ENCODE measurements at regions not wholly inside any gene's neighbourhood (a gene's known extent, or its start where the extent isn't known, plus 50 kb on each side); places are given as distances from the start of the nearest gene placed in this dataset.
A peak's percentile ranks its signal among the peaks of the same experiment; 100 is the strongest.

DNA sequence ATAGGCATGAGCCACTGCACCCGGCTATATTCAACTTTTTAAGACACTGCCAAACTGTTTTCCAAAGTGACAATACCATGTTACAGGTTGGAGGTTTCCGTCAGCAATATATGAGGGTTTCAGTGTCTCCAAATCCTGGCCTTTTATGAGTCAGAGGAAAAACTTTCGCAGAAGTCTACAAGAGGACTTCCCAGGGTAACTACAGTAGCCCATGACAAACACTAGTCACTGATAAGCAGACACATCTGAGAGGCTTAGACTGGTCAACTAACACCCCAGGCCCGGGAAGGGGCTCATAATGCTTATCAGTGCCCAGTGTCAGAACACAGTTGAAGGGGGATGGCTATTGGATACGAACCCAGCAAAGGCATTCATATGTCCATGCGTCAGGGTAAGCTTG lies 85.4 kb downstream of the SOX4 start:
- Histone ChIP-seq H3K9ac (no peak overlapping the region), H3K36me3 (replicated peaks in 1 of 2; ENCODE audit: control insufficient read depth in 1 of 2, insufficient read depth in 2 of 2, low read length in 1 of 2) (no peaks in the 10 kb centered on the region), H2AFZ (ENCODE audit: low read depth) (no peak overlapping the region), H3K79me2 (ENCODE audit: insufficient read depth) (peaks cover 77% of the 10 kb centered on the region), H3K9me3 (no peaks in the 10 kb centered on the region), H3K27ac (ENCODE audit: low read depth in 2 of 2, low read length in 1 of 2) (peak overlapping the region in 1 of 2 experiments; percentile 87; a peak in 2 of 4 replicates), H3K9me2 (no peaks in the 10 kb centered on the region), H3K4me3 (ENCODE audit: low read depth in 2 of 2, low read length in 1 of 2) (no peak overlapping the region), H4K20me1 (ENCODE audit: insufficient read depth) (peaks cover 4% of the 10 kb centered on the region; the same call in 1 of the 2 replicates), H3K4me2 (no peak overlapping the region), H3K27me3 (ENCODE audit: insufficient read depth) (no peaks in the 10 kb centered on the region), H3F3A (replicated peaks; ENCODE audit: insufficient read depth) (peaks cover 18% of the 10 kb centered on the region), H3K4me1 (ENCODE audit: control insufficient read depth in 1 of 2, insufficient read depth in 2 of 2, low read depth in 1 of 2, low read length in 1 of 2) (peaks cover 0 to 15% of the 10 kb centered on the region in 2 experiments; a peak in 1 of 4 replicates)
- TF ChIP-seq YY1 (IDR thresholded peaks at IDR 0.05; ENCODE audit: low read depth), result no peak
- TF ChIP-seq, protein P1, sequence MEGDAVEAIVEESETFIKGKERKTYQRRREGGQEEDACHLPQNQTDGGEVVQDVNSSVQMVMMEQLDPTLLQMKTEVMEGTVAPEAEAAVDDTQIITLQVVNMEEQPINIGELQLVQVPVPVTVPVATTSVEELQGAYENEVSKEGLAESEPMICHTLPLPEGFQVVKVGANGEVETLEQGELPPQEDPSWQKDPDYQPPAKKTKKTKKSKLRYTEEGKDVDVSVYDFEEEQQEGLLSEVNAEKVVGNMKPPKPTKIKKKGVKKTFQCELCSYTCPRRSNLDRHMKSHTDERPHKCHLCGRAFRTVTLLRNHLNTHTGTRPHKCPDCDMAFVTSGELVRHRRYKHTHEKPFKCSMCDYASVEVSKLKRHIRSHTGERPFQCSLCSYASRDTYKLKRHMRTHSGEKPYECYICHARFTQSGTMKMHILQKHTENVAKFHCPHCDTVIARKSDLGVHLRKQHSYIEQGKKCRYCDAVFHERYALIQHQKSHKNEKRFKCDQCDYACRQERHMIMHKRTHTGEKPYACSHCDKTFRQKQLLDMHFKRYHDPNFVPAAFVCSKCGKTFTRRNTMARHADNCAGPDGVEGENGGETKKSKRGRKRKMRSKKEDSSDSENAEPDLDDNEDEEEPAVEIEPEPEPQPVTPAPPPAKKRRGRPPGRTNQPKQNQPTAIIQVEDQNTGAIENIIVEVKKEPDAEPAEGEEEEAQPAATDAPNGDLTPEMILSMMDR (IDR thresholded peaks at IDR 0.05), result no peak
- peak; percentile 16; the same call in 1 of the 2 replicates for TF ChIP-seq TCF12 (IDR thresholded peaks at IDR 0.05)
- TF ChIP-seq, protein P2, sequence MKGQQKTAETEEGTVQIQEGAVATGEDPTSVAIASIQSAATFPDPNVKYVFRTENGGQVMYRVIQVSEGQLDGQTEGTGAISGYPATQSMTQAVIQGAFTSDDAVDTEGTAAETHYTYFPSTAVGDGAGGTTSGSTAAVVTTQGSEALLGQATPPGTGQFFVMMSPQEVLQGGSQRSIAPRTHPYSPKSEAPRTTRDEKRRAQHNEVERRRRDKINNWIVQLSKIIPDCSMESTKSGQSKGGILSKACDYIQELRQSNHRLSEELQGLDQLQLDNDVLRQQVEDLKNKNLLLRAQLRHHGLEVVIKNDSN (IDR thresholded peaks at IDR 0.05; ENCODE audit: borderline replicate concordance, low read depth), result no peak
- POLR2A ChIA-PET, result no interaction called here
- CTCF ChIA-PET, result interaction anchor here (0.9 kb wide), 1 partner anchor 68 kb away, joined by 3 read pairs; no protein-coding TSS in a partner anchor
- WGBS (ENCODE audit: low lambda C conversion rate), result 66% methylated on average over 6 of the region's 6 CpGs
- DNase-seq, result no peak

DNA sequence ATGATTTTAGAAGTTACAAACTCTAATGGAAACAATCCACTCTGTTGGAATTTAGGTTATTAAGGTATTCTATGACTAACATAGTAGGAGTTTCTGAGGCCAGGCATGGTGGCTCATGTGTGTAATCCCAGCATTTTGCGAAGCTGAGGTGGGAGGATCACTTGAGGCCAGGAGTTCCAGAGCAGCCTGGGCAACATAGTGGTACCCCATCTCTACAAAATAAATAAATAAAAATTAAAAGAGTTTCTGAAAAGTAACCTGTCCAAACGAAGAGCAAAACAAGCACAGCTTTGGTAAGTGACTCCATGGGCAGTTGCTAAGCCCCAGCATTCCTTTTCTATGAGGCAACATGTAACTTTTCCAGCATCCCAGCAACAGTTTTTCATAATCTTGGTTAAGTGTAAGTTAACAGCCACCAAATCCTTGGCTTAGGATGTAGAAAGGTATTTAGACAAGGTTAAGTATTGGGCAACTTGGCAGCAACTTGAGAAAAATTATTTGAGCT lies 86.3 kb downstream of the SOX4 start:
- no peaks in the 10 kb centered on the region for H3K36me3 ChIP-seq (replicated peaks in 1 of 2; ENCODE audit: control insufficient read depth in 1 of 2, insufficient read depth in 2 of 2, low read length in 1 of 2)
- H3K27me3 ChIP-seq (ENCODE audit: insufficient read depth), result no peaks in the 10 kb centered on the region
- no peaks in the 10 kb centered on the region for H3K9me3 ChIP-seq
- POLR2A ChIA-PET, result no interaction called here
- WGBS (ENCODE audit: low lambda C conversion rate), result 39% methylated on average over 2 of the region's 2 CpGs
- peak overlapping the region in 1 of 2 experiments; percentile 87; a peak in 2 of 4 replicates for H3K27ac ChIP-seq (ENCODE audit: low read depth in 2 of 2, low read length in 1 of 2)
- peaks cover 79% of the 10 kb centered on the region for H3K79me2 ChIP-seq (ENCODE audit: insufficient read depth)
- CTCF ChIA-PET, result interaction anchor here (0.9 kb wide), 1 partner anchor 68 kb away, joined by 3 read pairs; no protein-coding TSS in a partner anchor
- peaks cover 0 to 15% of the 10 kb centered on the region in 2 experiments; a peak in 1 of 4 replicates for H3K4me1 ChIP-seq (ENCODE audit: control insufficient read depth in 1 of 2, insufficient read depth in 2 of 2, low read depth in 1 of 2, low read length in 1 of 2)
- no peaks in the 10 kb centered on the region for H3K9me2 ChIP-seq
- no peak overlapping the region for H3K4me3 ChIP-seq (ENCODE audit: low read depth in 2 of 2, low read length in 1 of 2)
- DNase-seq, result no peak
- peak overlapping the region; percentile 38; the same call in 1 of the 2 replicates for H3K4me2 ChIP-seq
- H3F3A ChIP-seq (replicated peaks; ENCODE audit: insufficient read depth), result peaks cover 18% of the 10 kb centered on the region
- TF ChIP-seq GATA2 (CRISPR knock-in tag; IDR thresholded peaks at IDR 0.05) (no peak), JUND (IDR thresholded peaks at IDR 0.05) (peak; percentile 50), FOSL2 (IDR thresholded peaks at IDR 0.05; ENCODE audit: borderline replicate concordance, low read depth) (peak; percentile 37; the same call in 1 of the 2 replicates), EP300 (IDR thresholded peaks at IDR 0.05; ENCODE audit: borderline replicate concordance in 1 of 2, low read depth in 1 of 2, low read length in 1 of 2) (0 out of 4 replicates have a peak, but pooled peaks of 1 of the 2 experiments have one; percentile 35), NFIC (IDR thresholded peaks at IDR 0.05; ENCODE audit: borderline replicate concordance) (0 out of 2 replicates have a peak, but pooled peaks have one; percentile 5)
- 0 out of 2 replicates have a peak overlapping the region, but pooled peaks have one; percentile 33 for H2AFZ ChIP-seq (ENCODE audit: low read depth)
- H4K20me1 ChIP-seq (ENCODE audit: insufficient read depth), result peaks cover 4% of the 10 kb centered on the region; the same call in 1 of the 2 replicates
- peak overlapping the region; percentile 31; the same call in 1 of the 2 replicates for H3K9ac ChIP-seq
